Stimulated activated CD8-positive, alpha-beta memory T cell treated with anti-CD3 and anti-CD28 coated beads, Interleukin-15, amount 100 ng/mL, for 4 hours (primary cell): ENCODE measurements at regions not wholly inside any gene's neighbourhood (a gene's known extent, or its start where the extent isn't known, plus 50 kb on each side); places are given as distances from the start of the nearest gene placed in this dataset.
"Not testable (repeated sequence)": the region's sequence is repeated elsewhere in the genome, so short reads cannot be mapped to it uniquely, and the experiment has no call there.

Experiments used
- DNase-seq, 2 donors: peaks; one replicate each; pipeline ENCODE4 v3.0.0-alpha.2; 2020; ENCODE audit warnings: low read depth in 2 of 2

GRCh38 chr6:21846541-21847451 lies 253.2 kb downstream of the SOX4 start:
- DNase-seq: no peak

- DNase-seq: no peak
Observed at GRCh38 chr6:21847711-21848480, 254.3 kb downstream of the SOX4 start.

- DNase-seq: no peak
Observed at GRCh38 chr6:21850691-21851090, 257.1 kb downstream of the SOX4 start.

- DNase-seq: no peak
Observed at GRCh38 chr6:21855811-21856455, 262.4 kb downstream of the SOX4 start.

- DNase-seq: no peak
Observed at GRCh38 chr6:21856456-21856825, 262.9 kb downstream of the SOX4 start.

- DNase-seq: no peak
Observed at GRCh38 chr6:21856844-21857243, 263.3 kb downstream of the SOX4 start.

- no peak for DNase-seq
Observed at GRCh38 chr6:21858076-21858475, 264.5 kb downstream of the SOX4 start.

GRCh38 chr6:21859193-21859735 lies 265.7 kb downstream of the SOX4 start:
- no peak for DNase-seq

- no peak for DNase-seq
Observed at GRCh38 chr6:21861942-21862341, 268.4 kb downstream of the SOX4 start.

- no peak for DNase-seq
Observed at GRCh38 chr6:21864206-21864605, 270.7 kb downstream of the SOX4 start.

- DNase-seq: no peak
Observed at GRCh38 chr6:21868226-21868625, 274.7 kb downstream of the SOX4 start.

- DNase-seq: no peak
Observed at GRCh38 chr6:21869085-21869771, 275.7 kb downstream of the SOX4 start.

- DNase-seq: no peak
Observed at GRCh38 chr6:21870076-21870730, 276.7 kb downstream of the SOX4 start.

- DNase-seq: no peak
Observed at GRCh38 chr6:21871831-21872230, 278.3 kb downstream of the SOX4 start.

GRCh38 chr6:21872749-21873148 lies 279.2 kb downstream of the SOX4 start:
- DNase-seq: no peak

GRCh38 chr6:21873562-21873961 lies 280.0 kb downstream of the SOX4 start:
- DNase-seq: no peak

- DNase-seq: no peak
Observed at GRCh38 chr6:21874372-21874771, 280.8 kb downstream of the SOX4 start.

- DNase-seq: not testable (repeated sequence)
Observed at GRCh38 chr6:21877037-21877436, 283.5 kb downstream of the SOX4 start.

GRCh38 chr6:21880249-21880648 lies 286.7 kb downstream of the SOX4 start:
- not testable (repeated sequence) for DNase-seq

- no peak for DNase-seq
Observed at GRCh38 chr6:21881969-21882465, 288.5 kb downstream of the SOX4 start.
